Keratinocyte (primary cell): ENCODE measurements at regions not wholly inside any gene's neighbourhood (a gene's known extent, or its start where the extent isn't known, plus 50 kb on each side); places are given as distances from the start of the nearest gene placed in this dataset.

Experiments used
- DNase-seq: peaks from one replicate; pipeline ENCODE4 v3.0.0-alpha.2; 2011; ENCODE audit warnings: low read depth, missing footprints, low spot score
- FAIRE-seq: peaks from 2 replicates; lab custom pipeline; 2011; peaks lifted over from hg19 to GRCh38; lab: Jason Lieb, UNC
- H2AFZ ChIP-seq: 2 replicates; pipeline ENCODE4 v1.6.0; 2012; ENCODE audit warnings: low read length, control low read depth, inconsistent platforms; ENCODE audit not compliant: control insufficient read depth
- H3K27ac ChIP-seq: 2 replicates; pipeline ENCODE4 v1.5.1; 2011; ENCODE audit warnings: low read length; ENCODE audit not compliant: control insufficient read depth, insufficient read depth
- H3K27me3 ChIP-seq: 3 replicates; pipeline ENCODE4 v1.6.0; 2011; ENCODE audit warnings: low read length; ENCODE audit not compliant: control insufficient read depth, insufficient read depth; ENCODE audit errors: extremely low read depth
- H3K36me3 ChIP-seq, 2 experiments: 2 replicates in 1 of 2; 3 replicates in 1 of 2; pipeline ENCODE4 v1.5.1; 2011; ENCODE audit warnings: low read length in 2 of 2, mild to moderate bottlenecking in 1 of 2; ENCODE audit not compliant: control insufficient read depth in 2 of 2, insufficient read depth in 2 of 2; ENCODE audit errors: extremely low read depth in 1 of 2
- H3K4me1 ChIP-seq: 3 replicates; pipeline ENCODE4 v1.5.1; 2011; ENCODE audit warnings: low read length; ENCODE audit not compliant: control insufficient read depth, insufficient read depth; ENCODE audit errors: extremely low read depth
- H3K4me2 ChIP-seq: 3 replicates; pipeline ENCODE4 v1.6.0; 2011; ENCODE audit warnings: low read depth, low read length; ENCODE audit not compliant: control insufficient read depth, insufficient read depth; ENCODE audit errors: extremely low read depth
- H3K4me3 ChIP-seq, 3 experiments: fragments of 200-600 bp in 1 of 3; sonication (generic) in 1 of 3; 2 replicates in 2 of 3; 3 replicates in 1 of 3; pipeline ENCODE4 v1.5.1; 2011 to 2016; ENCODE audit warnings: low read length in 3 of 3, mild to moderate bottlenecking in 3 of 3, control low read depth in 2 of 3, inconsistent platforms in 1 of 3, low read depth in 1 of 3, mixed read lengths in 1 of 3, mixed run types in 1 of 3, moderate library complexity in 1 of 3; ENCODE audit not compliant: control insufficient read depth in 2 of 3, insufficient read depth in 2 of 3; ENCODE audit errors: extremely low read depth in 1 of 3
- H3K79me2 ChIP-seq: 2 replicates; pipeline ENCODE4 v1.6.0; 2012; ENCODE audit warnings: low read length; ENCODE audit not compliant: control insufficient read depth, insufficient read depth
- H3K9ac ChIP-seq: 3 replicates; pipeline ENCODE4 v1.6.0; 2011; ENCODE audit warnings: low read length; ENCODE audit not compliant: control insufficient read depth, insufficient read depth; ENCODE audit errors: extremely low read depth
- H3K9me1 ChIP-seq: 3 replicates; pipeline ENCODE4 v1.6.0; 2011; ENCODE audit warnings: low read length; ENCODE audit not compliant: control insufficient read depth, insufficient read depth; ENCODE audit errors: extremely low read depth
- H3K9me3 ChIP-seq: 2 replicates; pipeline ENCODE4 v1.5.1; 2012; ENCODE audit warnings: low read depth, low read length; ENCODE audit not compliant: control insufficient read depth
- H4K20me1 ChIP-seq: 3 replicates; pipeline ENCODE4 v1.6.0; 2011; ENCODE audit warnings: low read length; ENCODE audit not compliant: control insufficient read depth, insufficient read depth; ENCODE audit errors: extremely low read depth
- CTCF ChIP-seq, 3 experiments: IDR thresholded peaks in 1 of 3; conservative IDR thresholded peaks in 1 of 3; optimal IDR thresholded peaks in 1 of 3; 2 replicates in 2 of 3; 3 replicates in 1 of 3; pipeline versions ENCODE3 to v1.5.1; 2011; ENCODE audit warnings: low read length in 3 of 3, mild to moderate bottlenecking in 3 of 3, moderate library complexity in 2 of 3, control low read depth in 1 of 3, inconsistent platforms in 1 of 3; ENCODE audit not compliant: insufficient read depth in 2 of 3; ENCODE audit errors: extremely low read depth in 1 of 3
- EZH2 ChIP-seq: IDR thresholded peaks from one replicate; pipeline ENCODE4 v1.6.1; 2012; ENCODE audit warnings: inconsistent platforms, mild to moderate bottlenecking, low read length, moderate library complexity
- dilution Hi-C: fragments of 300-500 bp; cut with MboI; formaldehyde crosslinking; loops from one replicate; pipeline ENCODE4 v1.7.0; 2020; ENCODE audit warnings: low sequenced_read_pairs; ENCODE audit not compliant: extremely low pct_ligation_motif_present

- Histone ChIP-seq H3K79me2 (no peaks in the 10 kb centered on the region), H3K9me1 (no peaks in the 10 kb centered on the region), H3K4me3 (no peak overlapping the region), H2AFZ (no peak overlapping the region), H3K9me3 (no peaks in the 10 kb centered on the region), H3K4me2 (no peak overlapping the region), H3K27ac (no peak overlapping the region), H3K27me3 (peaks cover 59% of the 10 kb centered on the region), H3K4me1 (no peaks in the 10 kb centered on the region), H3K9ac (no peak overlapping the region), H4K20me1 (no peaks in the 10 kb centered on the region), H3K36me3 (no peaks in the 10 kb centered on the region)
- FAIRE-seq (no peak), DNase-seq (no peak)
- TF ChIP-seq EZH2 (no peak), CTCF (optimal IDR thresholded peaks at IDR 0.05 in 1 of 3, IDR thresholded peaks at IDR 0.05 in 1 of 3, conservative IDR thresholded peaks at IDR 0.05 in 1 of 3; ENCODE audit: extremely low read depth in 1 of 3, insufficient read depth in 2 of 3, low read length in 3 of 3) (no peak)
- dilution Hi-C loops, result no loop called here
Measured at GRCh38 chr1:22247527-22248245, 104.8 kb upstream of the WNT4 start.

- H3K9ac ChIP-seq, result no peak overlapping the region
- no peak overlapping the region for H2AFZ ChIP-seq
- H3K9me3 ChIP-seq, result no peaks in the 10 kb centered on the region
- no peak overlapping the region for H3K4me2 ChIP-seq
- TF ChIP-seq EZH2 (no peak), CTCF (optimal IDR thresholded peaks at IDR 0.05 in 1 of 3, IDR thresholded peaks at IDR 0.05 in 1 of 3, conservative IDR thresholded peaks at IDR 0.05 in 1 of 3; ENCODE audit: extremely low read depth in 1 of 3, insufficient read depth in 2 of 3, low read length in 3 of 3) (no peak)
- no peak for FAIRE-seq
- no peaks in the 10 kb centered on the region for H4K20me1 ChIP-seq
- no peaks in the 10 kb centered on the region for H3K36me3 ChIP-seq
- no peak overlapping the region for H3K27ac ChIP-seq
- H3K4me3 ChIP-seq, result no peak overlapping the region
- H3K79me2 ChIP-seq, result no peaks in the 10 kb centered on the region
- peaks cover 60% of the 10 kb centered on the region for H3K27me3 ChIP-seq
- DNase-seq, result no peak
- dilution Hi-C loops, result no loop called here
- H3K9me1 ChIP-seq, result no peaks in the 10 kb centered on the region
- no peaks in the 10 kb centered on the region for H3K4me1 ChIP-seq
Measured at GRCh38 chr1:22248746-22249145, 105.8 kb upstream of the WNT4 start.
